HG03439 (cell line): ENCODE measurements at regions not wholly inside any gene's neighbourhood (a gene's known extent, or its start where the extent isn't known, plus 50 kb on each side); places are given as distances from the start of the nearest gene placed in this dataset.
"Not testable (repeated sequence)": the region's sequence is repeated elsewhere in the genome, so short reads cannot be mapped to it uniquely, and the experiment has no call there.

Experiments used
- ATAC-seq: cut with Tn5 transposase; IDR thresholded peaks from one replicate; pipeline ENCODE4 v1.9.1; 2021; ENCODE audit warnings: mild to moderate bottlenecking, moderate library complexity; ENCODE audit not compliant: unreplicated experiment

DNA sequence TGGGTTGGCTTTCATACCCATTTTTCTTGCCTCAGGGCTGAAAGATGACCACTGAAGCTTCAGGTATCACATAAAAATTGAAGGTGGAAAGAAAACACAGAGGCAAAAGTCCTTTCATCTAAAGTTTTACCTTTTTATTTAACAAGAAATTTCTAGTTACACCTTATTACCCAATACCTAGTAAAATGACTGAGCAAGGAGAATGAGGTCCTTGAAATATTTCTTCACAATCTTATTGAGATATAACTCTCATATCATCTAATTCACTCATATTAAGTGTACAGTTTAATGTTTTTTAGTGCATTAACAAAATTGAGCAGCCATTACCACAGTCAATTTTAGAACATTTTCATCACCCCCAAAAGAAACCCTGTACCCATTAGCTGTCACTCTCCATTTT, 112.9 kb upstream of the ADTRP start:
- no peak for ATAC-seq

DNA sequence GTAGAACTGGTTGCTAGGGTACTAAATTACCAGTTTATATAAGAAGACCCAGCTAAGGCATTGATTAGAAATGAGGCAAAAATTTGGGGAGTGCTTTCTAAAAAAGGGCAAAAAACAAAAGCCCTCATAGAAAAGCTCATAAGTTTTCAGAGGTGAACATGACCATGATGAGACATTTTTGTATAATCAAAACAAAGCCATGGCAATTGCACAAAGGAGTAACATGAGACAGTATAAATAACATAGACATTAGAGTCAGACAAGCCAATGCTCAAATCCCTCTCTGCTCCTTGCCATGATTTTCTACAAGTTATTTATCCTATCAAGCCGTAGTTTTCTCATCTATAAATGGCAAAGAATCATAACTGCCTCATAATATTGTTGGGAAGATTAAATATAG, 112.2 kb upstream of the ADTRP start:
- ATAC-seq = no peak

DNA sequence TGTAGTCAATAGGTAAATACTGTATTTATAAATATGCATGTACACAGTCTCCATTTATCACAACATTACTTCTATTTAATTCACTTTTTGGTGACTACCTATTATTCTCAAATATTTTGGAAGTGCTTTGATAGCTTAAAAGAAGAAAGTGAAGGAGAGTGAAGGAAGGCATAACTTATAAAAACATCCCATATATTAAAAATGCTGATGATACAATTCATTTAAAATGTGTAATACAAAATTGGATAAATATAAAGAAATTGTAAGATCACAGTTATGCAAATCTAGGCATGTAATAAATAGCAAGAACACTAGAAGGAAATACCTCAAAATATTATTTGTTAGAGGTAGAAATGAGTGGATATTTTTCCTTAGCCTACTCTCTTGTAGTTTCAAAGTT, 111.6 kb upstream of the ADTRP start:
- no peak for ATAC-seq

DNA sequence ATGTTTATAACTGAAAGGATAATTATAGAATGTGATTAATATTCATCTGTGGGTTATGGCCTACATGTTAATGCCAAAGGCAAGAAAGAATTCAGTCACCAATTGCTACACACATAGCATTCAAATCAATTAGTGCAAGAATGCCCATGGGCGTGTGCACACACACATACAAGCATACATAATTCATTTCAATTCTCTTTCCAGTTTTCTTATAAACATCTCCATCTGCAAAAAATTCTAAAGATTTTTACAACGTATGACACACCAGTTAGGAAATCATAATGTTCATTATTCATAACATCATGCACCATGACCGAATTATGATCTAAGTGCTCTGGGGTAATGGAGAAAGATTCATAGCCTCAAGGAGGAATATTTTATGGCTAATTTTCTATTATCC, 111.0 kb upstream of the ADTRP start:
- ATAC-seq = no peak

DNA sequence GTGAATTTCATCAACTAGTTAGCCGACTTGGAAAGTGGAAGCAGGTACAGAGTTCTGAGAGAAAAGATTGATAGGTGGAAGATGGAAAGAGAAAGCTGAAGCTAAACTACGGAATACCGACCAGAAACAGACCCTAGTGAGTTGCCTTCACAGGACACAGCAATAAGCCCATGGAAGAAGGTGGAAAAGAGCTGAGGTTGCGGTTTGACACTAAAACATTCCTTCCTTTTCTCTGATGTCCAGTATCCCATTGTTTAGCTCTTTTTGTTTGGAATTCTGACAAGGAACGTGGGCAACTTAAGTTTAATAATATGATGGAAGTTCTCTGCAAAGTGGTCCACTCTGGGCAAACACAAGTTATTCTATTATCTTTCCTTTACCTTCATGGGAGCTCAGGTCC, 110.1 kb upstream of the ADTRP start:
- no peak for ATAC-seq

DNA sequence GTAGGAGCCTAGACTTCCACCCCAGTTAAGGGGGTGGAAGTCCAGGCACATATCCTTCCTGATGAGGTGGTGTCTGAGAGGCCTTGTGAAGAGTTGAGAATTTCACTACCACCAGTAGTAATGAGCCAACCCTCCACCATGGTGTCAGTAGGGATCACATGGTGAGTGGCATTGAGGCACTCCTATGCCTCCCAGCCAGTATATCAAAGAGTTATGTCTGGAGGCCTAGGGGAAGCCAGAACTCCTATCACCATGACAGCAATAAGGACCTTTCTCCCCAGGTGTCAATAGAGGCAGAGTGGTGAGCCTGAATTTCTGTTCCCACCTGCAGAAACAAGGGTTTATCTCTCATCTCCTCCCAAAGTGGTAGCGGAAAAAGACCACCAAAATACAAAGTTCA, 106.6 kb upstream of the ADTRP start:
- no peak for ATAC-seq

DNA sequence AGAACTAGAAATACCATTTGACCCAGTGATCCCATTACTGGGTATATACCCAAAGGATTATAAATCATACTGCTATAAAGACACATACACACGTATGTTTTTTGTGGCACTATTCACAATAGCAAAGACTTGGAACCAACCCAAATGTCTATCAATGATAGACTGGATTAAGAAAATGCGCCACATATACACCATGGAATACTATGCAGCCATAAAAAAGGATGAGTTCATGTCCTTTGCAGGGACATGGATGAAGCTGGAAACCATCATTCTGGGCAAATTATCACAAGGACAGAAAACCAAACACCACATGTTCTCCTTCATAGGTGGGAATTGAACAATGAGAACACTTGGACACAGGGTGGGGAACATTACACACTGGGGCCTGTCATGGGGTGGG, 104.9 kb upstream of the ADTRP start:
- ATAC-seq = not testable (repeated sequence)

DNA sequence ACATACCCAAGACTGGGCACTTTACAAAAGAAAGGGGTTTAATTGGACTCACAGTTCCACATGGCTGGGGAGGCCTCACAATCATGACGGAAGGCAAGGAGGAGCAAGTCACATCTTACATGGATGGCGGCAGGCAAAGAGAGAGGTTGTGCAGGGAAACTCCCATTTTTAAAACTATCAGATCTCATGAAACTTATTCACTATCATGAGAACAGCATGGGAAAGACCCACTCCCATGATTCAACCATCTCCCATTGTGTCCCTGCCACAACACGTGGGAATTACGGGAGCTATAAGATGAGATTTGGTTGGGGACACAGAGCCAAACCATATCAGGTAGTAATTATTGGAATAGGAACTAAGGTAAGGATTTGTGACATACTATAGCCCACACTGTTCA, 101.6 kb upstream of the ADTRP start:
- not testable (repeated sequence) for ATAC-seq

DNA sequence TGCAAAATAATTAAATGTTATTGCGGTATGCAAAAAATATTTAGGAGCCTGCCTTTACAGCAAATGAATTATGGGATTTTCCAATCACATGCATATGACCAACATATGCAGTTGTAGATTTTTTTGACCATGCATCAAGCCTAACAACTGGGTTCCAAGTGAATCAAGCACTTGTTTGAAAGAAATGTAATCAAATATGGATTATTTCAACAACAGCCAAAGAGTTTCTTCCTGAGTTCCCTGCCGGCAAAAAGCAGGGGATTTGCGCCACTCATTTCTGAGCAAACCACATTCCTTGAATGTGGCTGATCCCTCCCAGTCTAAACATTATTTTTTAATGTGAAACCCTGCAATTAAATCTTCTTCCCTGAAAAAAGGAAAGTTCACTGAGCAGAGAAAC, 100.1 kb upstream of the ADTRP start:
- no peak for ATAC-seq

DNA sequence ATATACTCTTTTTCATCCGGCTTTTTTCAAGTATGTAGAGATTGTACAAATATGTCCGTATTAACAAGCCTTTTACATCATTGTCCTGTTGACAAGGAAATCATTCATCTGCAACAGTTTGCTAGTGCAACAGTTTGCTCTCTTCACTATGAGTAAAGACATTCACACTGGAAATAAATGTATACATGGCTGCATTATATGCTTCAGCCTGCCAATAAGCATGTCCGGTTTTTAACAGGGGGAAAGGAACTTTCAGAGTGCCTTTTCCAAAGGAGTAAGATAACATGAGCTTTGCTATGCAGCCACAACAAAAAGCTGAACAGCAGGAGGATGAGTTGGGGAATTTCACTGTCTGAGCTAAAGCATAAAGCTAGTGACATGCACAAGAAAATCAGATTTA, 99.4 kb upstream of the ADTRP start:
- no peak for ATAC-seq

DNA sequence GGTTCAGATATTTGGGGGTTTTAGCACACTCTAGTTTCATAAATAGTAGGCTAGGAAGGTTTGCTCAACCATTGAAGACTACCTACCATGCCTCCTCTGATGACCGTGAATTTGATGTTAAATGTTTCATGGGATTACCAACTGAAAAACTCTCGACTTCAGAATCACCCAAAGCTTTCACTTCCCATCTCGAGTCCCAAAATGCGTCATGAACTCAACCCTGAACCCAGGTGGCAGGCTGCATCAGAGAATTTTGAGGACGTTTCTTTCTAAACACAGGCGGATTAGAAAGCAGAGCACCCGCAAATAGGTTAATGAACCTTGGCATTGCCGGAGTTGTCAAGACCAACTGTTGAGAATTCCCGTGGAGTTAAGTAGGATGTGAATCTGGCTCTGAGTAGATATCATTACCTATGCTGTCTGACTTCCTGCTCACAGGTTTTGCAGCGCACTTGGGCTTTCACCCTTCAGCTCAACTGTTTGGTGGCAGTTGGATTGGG, 98.4 kb upstream of the ADTRP start:
- ATAC-seq = peak; percentile 69

DNA sequence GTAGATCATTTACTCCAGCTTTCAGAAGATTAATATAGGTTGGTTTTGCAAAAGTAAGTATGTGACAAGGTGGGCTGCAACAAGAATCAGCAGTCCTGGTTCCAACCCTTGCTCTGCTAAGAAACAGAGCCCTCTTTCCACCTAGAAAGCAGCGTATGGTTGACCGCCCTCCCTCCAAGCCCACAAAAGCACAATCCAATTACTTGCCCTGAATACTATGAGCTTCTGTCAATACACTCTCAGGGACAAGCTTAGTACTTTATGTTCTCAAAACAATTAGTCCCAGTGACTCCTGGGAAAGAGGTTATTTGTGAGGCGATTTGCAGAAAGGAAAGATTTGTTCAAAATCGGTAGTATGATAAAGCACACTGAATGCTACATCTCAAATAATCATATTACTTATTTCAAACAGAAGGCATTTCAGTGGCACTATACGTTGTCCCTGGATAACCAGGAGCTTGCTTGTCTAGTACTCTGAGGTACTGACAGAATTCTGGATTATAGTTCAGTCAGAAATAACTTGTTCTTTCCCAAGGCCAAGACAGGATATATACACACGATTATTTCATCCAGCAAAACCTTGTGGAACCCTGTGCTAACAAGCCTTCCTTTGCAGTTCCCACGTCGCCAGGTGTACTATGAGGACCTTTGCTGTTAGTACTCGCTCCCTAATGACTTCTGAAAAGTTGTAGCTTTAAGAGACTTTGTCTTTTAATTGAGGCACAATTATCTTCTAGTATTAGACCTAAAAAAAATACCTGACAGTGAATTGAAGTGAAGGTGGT, 96.9 kb upstream of the ADTRP start:
- no peak for ATAC-seq

DNA sequence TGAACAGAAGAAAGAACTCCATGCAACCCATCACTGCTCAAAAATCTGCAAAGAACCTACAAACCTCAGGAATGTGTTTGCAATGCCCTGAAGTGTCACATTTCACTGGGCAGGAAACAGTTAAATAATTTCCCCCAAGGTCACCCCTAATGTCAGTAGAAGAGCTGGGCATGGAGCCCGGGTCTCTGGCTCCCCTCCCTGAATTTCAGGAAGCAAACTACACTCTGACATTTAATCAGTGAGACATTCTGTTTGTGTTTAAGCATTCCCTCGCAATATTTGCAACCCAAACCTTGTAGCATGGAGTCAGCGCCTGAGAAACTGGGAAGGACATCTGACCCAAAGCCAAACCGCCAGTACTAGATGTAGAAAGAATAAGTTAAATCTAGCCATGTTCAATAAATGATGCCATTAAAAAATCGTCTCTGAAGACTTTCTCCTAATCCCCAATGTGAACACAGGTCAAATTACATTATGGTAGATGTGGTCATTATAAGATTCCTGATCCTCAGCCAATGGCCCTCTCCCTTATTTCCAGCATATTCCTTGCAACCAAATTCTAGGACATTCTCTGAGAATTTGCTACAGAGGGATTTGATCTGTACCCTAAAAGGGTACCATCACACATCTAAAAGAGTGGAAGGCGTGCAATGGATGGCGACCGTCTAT, 91.2 kb upstream of the ADTRP start:
- ATAC-seq = no peak

DNA sequence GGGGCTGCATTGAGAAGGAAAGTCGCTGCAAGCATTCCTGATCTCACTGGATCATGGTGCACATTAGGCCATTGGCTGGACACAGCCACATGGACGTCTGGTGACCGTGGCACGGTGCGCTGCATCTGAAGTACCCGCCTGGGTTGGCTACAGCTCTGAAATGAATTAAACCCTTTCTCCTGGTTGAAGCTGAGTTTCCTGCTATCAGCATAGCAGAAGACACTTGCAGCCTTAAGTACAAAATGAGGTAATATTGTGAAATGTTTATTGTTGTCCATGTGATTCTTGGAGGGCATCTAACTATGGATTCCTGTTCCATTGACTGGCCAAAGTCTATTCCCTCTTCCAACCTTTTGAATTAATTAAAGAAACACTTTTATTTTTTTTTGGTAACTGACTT, 89.8 kb upstream of the ADTRP start:
- ATAC-seq = no peak

DNA sequence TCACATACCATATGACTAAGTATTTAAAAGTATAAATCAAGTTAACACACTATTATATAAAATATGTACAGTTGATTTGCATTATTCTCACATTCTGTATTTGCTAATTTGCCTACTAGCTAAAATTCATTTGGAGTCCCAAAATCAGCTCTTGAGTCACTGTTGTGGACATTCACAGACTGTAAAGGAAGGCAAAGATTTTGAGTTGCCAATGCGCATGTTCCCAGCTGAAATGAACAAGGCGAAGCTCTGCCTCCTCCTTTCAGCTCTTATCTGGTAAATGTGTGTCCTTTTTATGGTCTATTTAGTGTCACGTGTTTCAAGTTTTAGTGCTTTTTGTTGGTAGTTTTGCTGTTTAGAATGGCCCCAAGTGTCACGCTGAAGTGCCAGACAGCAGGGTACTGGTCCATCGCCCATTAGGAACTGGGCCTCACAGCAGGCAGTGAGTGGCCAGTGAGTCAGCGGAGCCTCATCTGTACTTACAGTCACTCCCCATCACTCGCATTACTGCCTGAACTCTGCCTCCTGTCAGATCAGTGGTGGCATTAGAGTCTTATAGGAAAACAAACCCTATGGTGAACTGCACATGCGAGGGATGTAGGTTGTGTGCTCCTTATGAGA, 87.2 kb upstream of the ADTRP start:
- no peak for ATAC-seq

DNA sequence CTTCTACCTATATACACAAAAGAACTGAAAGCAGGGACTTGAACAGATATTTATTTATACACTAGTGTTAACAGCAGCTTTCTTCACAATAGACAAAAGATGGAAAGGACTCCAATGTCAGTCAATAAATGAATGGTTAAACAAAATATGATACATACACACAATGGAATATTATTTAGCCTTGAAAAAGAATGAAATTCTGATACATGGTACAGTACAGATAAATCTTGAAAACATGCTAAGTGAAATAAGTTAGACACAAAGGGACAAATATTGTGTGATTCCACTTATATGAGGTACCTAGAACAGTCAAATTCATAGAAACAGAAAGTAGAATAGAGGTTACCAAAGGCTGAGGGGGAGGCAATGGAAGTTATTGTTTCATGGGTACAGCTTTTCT, 79.8 kb upstream of the ADTRP start:
- no peak for ATAC-seq

DNA sequence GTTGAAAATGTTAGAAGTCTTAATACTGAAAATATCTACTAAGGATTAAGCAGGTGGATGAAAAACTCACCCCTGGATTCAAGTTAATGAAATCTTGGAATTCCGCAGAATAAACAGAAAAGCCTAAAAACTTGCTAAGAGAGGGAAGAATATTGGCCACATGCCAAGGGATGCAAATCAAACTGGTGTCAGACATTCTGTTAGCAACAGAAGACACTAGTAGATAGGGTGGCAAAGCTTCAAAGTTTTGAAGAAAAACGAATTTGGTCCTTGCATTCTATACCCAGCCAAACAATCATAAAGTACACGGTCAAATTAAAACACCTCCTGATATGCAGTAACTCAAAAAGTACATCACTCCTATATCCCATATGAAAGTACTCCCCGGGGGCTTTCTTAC, 77.1 kb upstream of the ADTRP start:
- no peak for ATAC-seq

DNA sequence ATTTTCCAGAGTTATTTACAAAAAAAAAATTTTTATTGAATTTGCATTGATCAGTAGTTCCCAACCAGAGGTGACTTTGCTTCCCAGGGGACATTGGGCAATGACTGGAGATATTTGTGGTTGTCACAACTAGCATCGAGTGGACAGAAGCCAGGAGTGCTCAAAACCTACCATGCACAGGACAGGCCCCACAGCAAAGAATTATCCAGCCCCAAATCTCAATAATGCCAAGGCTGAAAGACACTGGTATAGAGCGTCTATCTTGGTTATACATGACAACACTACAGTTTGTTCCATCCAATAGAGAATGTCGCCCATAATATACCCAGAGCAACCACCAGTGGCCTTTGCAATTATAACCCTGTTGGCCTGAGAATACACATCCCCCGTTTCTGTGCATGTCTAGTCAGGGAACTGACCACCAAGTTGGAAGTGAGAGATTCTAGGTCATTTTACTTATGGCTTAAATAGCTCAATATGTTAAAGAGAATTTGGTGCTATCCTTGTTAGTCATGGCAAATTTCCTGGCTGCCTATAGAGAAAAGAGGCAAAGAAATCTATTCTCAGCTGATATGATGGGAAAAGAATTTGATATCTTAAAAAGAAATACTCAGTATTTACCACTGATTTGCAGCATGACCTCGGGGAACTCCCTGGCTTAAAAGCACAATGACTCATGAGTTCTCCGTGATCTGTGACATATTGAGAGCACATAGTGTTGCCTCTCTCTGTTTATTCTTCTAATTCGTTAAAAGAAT, 76.0 kb upstream of the ADTRP start:
- no peak for ATAC-seq

DNA sequence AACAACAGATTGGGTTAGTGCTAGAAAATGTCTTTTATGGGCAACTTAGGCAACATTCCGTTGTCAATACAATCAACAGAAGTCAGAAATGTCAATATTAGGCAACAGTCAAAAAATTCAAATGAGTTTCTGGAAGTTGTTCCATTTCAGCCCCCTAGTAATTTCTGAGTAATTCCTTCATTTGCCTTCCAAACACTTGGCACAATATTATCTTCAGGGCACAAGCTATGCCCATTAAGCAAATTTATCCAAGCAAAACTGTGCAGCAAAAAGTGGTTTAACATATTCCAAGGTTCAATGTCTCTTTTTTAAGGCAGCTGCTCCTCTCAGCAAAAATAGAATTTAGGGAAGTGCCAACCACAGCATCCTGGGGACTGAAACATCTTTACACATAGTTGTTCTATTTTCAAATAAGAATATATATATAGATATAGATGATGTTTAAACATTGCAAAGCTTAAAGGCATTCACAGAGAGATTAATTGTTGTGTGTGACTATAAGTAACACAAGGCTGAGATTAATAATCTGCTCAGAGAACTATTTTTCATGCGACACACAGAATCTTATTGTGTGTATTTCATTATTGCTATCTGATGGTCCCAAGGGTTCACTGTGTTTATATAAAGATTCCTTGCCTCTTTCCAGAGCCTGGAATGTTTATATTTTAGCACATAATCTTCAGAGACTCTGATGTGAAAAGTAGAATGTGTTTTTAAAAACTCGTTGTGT, 75.2 kb upstream of the ADTRP start:
- no peak for ATAC-seq

DNA sequence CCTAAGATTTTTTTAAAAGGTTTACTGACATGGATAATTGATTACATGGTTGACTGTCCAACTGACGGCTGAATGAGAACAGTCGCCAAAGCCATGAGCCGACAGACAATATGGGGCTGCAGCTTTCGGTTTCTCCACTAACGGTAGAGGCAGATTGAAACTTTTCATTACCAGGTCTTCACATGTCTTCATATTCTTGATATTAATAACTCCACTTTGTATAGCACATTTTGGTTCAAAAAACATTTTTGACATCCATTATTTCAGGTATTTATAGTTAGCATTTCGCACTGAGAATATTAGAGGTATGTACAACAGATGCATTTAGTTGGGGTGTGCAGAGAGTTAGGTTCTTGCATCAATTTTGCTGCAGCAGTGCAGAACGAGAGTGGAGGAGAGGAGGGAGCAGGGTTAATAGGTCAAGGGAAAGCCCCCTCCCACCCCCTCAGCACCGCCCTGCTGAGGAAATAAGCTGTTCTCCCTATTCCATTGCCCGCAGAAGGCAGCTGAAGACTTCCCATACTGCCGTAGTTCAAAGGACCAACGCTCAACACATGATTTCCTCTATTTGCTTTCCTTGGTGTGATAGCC, 73.6 kb upstream of the ADTRP start:
- peak; percentile 62 for ATAC-seq
